NB4 (cell line): ENCODE measurements at regions not wholly inside any gene's neighbourhood (a gene's known extent, or its start where the extent isn't known, plus 50 kb on each side); places are given as distances from the start of the nearest gene placed in this dataset.
A peak's percentile ranks its signal among the peaks of the same experiment; 100 is the strongest.

Source experiments
- DNase-seq: peaks from one replicate; pipeline ENCODE4 v3.0.0; 2010; ENCODE audit warnings: low read depth
- H3K4me3 ChIP-seq: one replicate; pipeline ENCODE4 v1.5.1; 2011; ENCODE audit warnings: mild to moderate bottlenecking, low read depth, low read length, moderate library complexity
- CTCF ChIP-seq: IDR thresholded peaks from one replicate; pipeline ENCODE4 v1.5.1; 2012; ENCODE audit warnings: low read depth, low read length
- MAX ChIP-seq: IDR thresholded peaks from 2 replicates; pipeline ENCODE4 v1.6.1; 2011; ENCODE audit warnings: low read depth, low read length
- MYC ChIP-seq: IDR thresholded peaks from 2 replicates; pipeline ENCODE4 v1.6.1; 2011; ENCODE audit warnings: low read depth, low read length
- POLR2A ChIP-seq: IDR thresholded peaks from 2 replicates; pipeline ENCODE4 v1.6.1; 2011; ENCODE audit warnings: mild to moderate bottlenecking; ENCODE audit not compliant: insufficient read length; ENCODE audit errors: extremely low read depth

DNA sequence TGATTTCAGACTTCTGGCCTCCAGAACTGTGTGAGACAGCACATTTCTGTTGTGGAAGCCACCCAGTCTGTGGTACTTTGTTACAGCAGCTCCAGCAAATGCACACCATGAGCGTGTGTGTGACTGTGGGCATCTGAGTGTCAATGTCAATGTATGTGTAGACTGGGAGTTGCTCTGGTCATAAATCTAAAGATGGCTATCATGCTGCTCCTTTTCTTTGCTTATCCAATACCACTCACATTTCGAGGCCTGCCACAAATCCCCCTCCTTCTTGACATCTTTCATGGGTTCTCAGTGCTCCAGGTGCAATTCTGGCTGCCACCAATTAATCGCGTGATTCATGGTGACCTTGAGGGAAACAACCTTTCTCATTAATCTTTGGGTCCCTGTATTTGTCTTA is 141.2 kb downstream of the RWDD3 start:
- H3K4me3 ChIP-seq = no peak overlapping the region
- TF ChIP-seq POLR2A = no peak
- no peak for TF ChIP-seq MYC
- TF ChIP-seq MAX = no peak
- TF ChIP-seq CTCF = no peak
- DNase-seq = no peak

- no peak for DNase-seq
- TF ChIP-seq MAX (no peak), POLR2A (no peak), MYC (no peak), CTCF (no peak)
- no peak overlapping the region for H3K4me3 ChIP-seq
These were observed 146.9 kb downstream of the RWDD3 start for GRCh38 chr1:95380909-95381308.

DNA sequence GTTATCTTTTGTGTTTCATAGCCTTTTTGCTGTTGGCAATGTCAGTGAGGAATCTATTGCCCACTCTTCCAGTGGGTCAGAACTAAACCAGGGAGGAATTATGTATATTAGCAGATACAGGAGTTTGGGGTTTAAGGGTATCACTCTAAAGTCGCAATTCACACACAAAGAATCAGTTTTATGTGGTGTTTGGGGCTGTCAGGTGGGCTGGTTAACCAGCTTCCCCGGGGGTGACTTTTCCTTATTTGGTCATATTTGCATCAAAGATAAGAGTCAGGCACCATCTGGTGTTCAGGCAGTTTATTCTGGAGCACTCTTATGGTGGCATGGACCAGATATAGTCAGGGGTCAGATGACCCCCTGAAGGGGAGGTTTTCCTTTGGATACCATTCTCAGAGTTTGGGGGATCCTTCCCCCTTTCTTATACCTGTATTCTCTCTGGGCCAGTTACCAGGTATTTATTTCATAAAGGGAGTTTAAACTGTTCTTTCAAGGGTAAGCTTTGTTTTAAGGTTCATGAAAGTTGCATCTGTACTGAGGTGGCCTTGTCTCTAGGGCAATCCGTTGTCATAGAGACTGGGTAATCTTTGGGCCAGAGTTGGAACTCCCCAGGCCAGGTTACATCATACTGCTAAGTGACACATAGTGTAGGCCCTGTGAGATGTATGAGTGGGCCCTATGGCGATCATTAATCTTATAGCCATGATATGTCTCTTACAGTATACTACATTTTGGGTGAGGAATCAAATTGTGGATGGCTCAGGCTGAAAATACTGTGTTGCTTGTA is 148.2 kb downstream of the RWDD3 start:
- H3K4me3 ChIP-seq = no peak overlapping the region
- TF ChIP-seq MAX (no peak), MYC (no peak), CTCF (no peak)
- no peak for DNase-seq

DNA sequence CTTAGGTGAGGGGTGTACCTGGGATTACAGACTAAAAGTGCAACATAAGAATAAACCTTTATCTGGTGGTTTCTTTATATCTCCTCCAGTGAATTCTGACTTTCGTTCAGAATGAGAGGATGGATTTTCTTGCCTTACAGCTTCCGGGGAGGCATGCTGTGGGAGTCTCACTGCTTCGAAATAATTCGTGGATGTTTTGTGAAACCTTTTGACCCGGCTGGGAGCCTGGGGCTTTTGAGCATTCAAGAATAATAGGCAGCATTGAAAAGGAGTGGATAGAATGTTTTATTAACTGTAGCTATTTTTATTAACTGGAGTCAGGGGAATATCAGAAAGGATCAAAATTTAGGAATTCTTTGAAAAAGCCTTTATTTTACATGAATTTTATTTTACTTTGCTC is 149.1 kb downstream of the RWDD3 start:
- no peak for TF ChIP-seq MYC

GRCh38 chr1:95384567-95384966 is 150.6 kb downstream of the RWDD3 start:
- peak; percentile 51 for DNase-seq
- TF ChIP-seq MAX (no peak), POLR2A (no peak), MYC (no peak), CTCF (no peak)
- H3K4me3 ChIP-seq = no peak overlapping the region

More for the DNA sequence above, 149.1 kb downstream of the RWDD3 start:
- no peak for DNase-seq
- no peak overlapping the region for H3K4me3 ChIP-seq

GRCh38 chr1:95386371-95386770 is 152.4 kb downstream of the RWDD3 start:
- TF ChIP-seq CTCF = no peak
- no peak for TF ChIP-seq POLR2A
- TF ChIP-seq MAX = no peak
- TF ChIP-seq MYC = no peak
- no peak overlapping the region for H3K4me3 ChIP-seq
- DNase-seq = no peak
